Central memory CD4-positive, alpha-beta T cell (primary cell): ENCODE measurements at regions not wholly inside any gene's neighbourhood (a gene's known extent, or its start where the extent isn't known, plus 50 kb on each side); places are given as distances from the start of the nearest gene placed in this dataset.
"Not testable (repeated sequence)": the region's sequence is repeated elsewhere in the genome, so short reads cannot be mapped to it uniquely, and the experiment has no call there.

Experiments used
- DNase-seq: peaks from one replicate; pipeline ENCODE4 v3.0.0; 2022

DNA sequence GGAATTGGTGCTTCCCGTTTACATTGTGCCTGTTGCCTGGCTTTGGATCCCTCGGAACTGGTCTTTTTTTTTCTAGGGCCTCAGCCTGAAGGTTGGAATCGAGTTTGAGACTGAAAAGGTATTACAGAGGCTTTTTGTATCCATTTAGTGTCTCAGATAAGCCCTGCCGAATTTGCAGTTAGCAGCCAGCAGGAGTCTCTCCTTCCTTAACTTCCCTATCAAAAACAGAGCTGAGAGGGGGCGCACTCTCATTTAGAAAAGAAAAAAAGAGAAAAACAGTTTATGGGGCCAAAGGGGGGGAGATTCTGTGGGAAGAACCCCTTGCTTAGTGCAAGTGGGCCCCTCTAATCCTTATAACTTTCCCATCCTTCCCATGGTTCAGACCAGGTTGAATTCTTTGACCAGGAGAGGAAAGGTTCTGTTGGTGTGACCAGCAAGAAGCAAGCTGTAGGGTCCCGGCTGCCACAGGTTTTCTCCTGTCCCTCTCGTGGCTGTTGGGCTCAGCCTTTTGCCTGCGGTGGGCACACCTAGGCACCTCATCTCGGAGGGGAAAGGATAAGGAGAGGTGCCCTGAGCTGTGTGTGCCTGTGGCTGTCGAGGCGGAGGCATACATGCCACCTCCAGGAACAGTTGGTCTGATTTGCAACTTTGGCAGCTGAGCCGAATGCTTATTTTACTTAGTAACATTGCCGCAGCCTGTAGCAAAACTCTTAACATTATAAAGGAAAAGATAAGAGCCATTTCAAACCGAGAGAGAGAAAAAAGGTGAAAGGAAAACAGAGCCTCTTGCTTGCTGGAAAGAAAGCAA lies 565.0 kb upstream of the CNTN5 start:
- DNase-seq: no peak

DNA sequence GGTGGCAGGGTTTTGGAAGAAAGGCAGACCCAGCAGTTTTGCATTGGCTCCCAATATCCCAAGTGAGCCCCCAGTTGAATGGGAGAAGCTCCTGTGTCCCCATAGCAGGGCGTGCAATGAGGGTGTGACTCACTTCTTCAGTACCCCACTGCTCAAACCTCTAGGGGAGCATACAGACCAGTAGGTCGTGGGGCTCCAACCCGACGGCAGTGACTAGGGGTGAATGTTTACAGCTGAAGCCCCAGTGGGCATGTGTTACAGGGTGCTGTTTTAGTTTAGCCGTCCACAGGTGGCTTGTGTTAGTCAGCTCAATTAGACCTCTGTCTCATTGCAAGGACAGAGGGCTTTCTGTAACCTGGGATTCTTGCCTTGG lies 564.5 kb upstream of the CNTN5 start:
- DNase-seq: no peak

DNA sequence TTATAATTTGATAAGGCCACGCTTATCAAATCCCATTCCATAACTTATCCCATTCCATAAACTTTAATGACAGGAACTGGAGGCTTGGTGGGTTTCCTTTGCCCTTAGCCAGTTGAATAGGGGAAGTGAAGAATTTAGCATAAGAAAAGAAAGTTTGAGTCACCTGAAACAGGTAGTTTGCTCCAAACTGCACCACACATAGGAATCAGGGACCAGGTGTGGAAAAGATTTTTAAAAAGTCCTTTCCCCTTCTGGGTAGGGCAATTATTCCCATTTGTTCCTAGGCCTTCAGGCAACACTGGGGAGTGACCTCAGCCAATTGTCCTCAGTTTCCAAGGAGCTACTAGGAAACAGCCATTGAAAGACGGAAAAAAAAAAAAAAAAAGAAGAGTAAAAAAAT lies 525.7 kb upstream of the CNTN5 start:
- no peak for DNase-seq

DNA sequence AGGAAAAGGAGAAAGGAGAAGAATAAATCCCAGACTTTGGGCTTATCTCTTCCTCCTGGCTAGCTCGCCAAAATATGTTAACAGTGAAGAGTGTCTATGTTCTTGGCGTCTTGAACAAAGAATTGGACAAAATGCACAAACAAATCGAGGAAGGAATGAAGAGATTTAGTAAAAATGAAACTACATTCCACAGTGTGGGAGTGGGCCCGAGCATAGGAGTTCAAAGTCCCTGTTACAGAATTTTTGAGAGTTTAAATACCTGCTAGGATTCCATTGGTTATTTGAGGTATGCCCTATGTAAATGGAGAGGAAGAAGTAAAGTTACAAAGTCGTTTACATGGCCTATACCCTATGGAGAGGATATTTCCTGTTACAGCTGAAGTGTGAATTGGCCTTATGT lies 525.1 kb upstream of the CNTN5 start:
- DNase-seq: no peak

DNA sequence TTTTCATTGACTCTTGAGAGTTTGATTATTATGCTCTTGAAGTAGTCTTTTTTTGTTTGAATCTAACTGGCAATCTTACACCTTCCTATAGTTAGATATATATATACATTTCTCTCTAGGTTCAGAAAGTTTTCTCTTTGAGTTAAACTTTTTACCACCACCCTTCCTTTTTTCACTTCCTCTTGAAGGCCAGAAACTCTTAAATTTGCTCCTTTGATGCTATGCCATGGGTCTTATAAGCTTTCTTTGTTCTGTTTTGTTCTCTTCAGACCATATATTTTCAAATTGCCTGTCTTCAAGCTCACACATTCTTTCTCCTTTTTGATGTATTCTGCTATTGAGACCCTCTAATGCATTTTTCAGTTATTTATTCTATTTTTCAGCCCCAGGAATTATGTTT lies 513.5 kb upstream of the CNTN5 start:
- DNase-seq: no peak

DNA sequence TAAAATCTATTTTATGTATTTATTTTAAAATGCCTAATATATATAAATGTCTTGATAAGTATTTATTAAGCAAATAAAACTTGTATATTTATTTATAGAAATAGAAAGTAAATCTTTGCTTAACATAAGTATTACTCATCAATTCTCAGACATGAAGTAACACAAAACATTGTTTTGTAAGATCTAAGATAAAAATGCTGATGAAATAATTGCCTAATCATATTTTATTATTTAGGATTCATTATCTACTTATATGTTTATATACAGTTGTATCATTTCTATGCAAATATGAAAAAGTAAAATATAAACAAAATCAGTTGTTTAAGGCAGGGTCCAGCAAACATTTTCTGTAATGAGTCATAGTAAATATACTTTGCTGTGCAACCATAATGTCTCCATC lies 507.8 kb upstream of the CNTN5 start:
- DNase-seq: no peak

DNA sequence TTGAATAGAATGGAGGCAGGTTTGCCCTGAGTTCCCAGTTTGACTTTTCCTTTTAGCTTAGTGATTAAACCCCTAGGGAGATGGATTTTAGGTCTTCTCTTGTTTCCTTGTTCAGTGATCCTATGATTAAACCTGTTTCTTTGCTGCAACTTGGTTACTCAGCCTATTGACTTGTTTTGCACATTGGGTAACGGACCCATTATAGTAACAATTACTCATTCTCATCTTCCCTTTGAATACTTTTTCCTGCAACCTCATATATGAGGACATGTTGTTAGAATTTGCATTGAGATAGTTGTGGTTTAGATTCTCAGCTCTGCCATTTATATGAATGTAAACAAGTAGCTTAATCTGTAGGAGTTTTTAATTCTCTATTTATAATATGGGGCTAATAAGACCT lies 489.2 kb upstream of the CNTN5 start:
- DNase-seq: no peak

DNA sequence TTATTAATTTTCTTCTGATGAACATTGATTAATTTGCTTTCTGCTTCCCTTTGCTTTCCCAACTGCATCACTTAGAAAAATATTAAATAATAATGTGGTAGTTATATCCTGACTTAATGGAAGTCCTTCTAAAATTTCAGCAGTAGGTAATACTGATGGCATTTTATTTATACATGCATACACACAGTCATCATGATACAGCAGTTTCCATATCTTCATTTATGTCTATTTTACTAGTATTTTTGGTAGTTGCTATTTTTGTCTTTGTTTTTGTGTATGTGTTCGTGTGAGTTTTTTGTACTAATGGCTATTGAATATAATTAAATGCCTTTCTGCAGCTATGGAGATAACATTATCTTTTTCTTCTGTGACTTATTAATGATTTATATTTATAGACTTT lies 484.7 kb upstream of the CNTN5 start:
- DNase-seq: no peak

DNA sequence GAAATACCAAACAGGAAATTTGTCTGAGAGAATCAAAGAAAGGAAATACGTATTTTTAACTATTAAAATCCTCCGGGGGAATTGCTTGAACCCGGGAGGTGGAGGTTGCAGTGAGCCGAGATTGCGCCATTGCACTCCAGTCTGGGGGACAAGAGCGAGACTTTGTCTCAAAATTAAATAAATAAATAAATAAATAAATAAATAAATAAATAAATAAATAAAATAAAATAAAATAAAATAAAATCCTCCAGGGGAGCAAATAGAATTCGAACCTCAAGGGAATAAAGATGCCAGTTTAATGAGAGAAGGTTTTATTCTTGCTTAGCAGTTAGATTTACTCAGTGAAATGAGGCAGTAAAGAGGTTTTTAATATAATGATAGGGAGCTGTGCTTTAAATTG lies 482.4 kb upstream of the CNTN5 start:
- not testable (repeated sequence) for DNase-seq

DNA sequence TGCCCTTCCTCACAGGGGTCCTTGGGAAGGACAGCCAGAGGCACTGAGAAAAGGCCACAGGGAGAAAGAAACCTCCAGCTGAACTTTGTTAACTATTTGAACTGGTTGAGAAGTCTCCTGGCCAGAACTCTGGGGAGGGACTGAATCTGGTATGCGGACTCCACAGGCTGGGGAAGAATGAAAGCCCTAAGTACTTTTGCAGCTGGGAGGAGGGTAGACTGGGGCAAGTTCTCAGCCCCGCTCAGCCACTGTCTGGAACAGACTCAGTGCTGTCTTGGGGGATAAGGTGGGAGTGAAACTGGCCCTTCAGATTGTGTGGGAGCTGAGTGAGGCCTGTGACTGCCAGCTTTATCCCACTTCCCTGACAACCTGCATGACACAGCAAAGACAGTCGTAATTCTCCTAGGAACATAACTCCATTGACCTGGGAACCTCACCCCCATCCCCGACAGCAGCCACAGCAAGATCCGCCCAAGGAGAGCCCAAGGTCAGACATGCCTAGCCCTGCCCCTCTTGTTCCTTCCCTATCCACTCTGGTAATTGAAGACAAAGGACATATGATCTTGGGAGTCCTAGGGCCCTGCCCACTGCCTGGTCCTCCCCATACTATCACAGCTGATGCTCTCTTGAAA lies 475.1 kb upstream of the CNTN5 start:
- no peak for DNase-seq

DNA sequence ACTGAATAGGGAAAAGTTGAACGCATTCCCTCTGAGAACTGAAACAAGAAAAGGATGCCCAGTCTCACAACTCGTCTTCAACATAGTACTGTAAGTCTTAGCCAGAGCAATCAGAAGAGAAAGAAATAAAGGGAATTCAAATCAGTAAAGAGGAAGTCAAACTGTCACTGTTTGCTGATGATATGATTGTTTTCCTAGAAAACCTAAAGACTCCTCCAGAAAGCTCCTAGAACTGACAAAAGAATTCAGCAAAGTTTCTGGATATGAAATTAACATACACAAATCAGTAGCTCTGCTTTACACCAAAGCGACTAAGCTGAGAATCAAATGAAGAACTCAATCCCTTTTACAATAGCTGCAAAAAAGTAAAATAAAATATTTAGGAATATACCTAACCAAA lies 471.2 kb upstream of the CNTN5 start:
- DNase-seq: no peak

DNA sequence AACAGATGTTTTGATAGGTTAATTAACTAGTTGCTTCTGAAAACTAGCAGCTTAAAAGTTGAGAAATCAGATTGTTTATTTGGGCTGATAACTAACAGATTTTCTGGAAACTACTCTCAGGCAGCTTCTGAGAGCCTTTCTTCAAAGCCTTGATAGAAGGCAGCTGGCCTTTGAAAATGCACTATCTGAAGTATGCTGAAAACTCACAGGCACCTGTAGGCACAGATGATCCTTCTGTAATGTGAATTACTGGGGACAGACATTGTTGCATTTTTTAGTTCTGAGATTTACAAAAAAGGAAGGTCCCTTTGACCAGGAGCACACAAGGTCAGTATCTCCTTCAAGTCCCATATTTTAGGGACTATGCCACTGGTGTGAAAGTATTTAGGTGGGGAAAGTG lies 460.8 kb upstream of the CNTN5 start:
- no peak for DNase-seq

DNA sequence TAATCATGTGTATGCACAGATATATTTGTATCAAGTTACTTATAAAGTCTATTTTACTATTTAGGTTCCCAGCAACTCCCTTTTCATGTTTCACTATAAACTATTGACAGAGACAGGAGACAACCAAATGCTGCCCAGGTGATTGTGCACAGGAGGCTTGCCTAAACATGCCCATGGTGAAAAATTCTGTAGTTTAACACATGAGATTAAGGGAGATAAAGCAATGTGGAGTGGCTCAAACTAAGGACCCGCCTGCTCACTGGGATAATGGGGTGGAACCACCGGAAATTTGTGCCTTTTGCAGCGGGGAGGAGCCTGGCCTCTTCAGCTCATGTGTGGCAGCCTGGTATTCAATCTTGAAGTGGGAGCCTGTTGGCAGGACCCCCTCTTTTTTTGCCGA lies 459.5 kb upstream of the CNTN5 start:
- no peak for DNase-seq

DNA sequence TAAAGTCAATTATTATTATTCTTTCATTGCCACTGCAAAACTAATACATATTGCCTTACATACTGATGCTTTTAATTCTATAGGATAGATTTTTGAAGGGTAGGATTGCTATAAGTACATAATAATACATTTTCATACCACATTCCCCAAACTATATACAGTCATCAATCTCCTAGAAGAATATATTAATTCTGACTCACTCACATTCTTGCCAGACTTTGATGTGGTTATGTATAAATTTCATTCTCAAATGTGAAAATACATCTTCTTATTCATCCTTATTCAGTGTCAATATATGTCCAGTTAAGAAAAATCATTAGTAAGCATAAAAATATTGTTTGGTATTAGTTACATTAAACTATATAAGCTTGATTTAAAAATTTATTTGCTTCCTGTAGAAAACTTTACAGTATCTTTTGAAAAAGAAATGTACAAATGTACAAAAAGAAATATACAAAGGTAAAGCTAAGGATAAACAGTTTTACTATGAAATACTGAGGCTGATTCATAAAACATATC lies 458.8 kb upstream of the CNTN5 start:
- DNase-seq: no peak

DNA sequence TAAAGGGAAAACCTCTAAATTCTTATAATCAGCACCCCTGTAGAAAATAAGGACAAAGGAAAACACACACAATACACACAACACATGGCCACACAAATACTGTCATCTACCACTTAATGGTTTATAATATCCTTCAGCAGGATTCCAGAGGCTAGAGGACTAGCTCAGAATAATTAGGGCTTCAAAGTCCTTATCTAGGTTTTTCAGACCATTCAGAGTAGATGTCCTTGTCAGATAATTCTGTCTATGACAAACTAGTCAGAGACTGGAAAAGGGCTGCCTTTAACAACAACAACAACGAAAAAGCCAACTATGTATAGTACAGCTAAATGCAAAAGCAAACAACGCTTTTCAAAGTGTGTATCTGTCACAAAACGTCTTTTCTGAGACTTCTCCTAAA lies 456.5 kb upstream of the CNTN5 start:
- DNase-seq: no peak

DNA sequence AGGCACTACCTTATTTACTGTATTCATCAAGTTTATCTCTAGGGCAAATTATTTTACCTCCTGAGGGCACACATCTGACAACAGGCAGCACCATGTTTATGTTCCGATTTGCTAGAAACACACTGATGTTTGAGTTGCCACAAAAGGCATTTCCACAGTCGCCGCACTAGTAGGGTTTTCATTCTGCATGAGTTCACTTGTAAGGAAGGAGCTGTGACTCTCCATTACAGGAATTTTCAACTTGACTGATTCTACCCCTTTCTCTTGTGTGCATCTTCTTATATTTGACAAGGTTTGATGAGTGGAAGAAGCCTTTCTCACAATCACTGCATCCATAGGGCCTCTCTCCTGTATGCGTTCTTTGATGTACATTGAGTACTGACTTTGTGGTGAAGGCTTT lies 455.9 kb upstream of the CNTN5 start:
- no peak for DNase-seq

DNA sequence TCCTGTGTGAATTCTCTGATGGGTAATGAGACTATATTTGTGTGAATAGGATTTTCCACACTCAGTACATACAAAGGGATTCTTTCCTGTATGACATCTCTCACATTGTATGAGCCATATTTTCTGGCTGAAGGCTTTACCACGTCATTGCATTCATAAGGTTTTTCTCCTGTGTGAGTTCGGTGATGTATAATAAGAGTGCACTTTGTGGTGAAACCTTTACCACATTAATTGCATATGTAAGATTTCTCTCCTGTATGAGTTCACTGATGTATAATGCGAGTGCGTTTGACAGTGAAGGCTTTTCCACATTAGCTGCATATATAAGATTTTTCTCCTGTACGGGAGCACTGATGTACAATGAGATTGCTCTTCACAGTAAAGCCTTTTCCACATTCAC lies 455.4 kb upstream of the CNTN5 start:
- no peak for DNase-seq

DNA sequence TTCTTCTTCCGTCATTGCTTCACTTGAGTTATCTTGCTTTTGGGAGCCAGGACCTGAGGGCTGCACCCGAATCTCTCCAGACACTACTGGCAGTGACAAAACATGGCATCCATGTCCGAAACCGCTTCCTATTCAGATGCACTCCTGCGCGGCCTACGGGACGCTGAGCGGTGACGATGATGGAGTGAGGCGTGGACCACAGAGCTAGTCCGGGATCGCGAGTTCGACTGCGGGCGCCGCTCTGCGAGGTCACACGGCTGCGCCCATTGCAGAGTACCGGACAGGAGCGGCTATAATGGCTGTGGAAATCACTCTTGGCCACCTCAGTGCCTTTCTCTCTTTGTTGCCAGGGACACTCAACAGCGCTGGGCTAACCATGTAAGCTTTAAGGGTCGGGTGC lies 453.8 kb upstream of the CNTN5 start:
- DNase-seq: no peak

DNA sequence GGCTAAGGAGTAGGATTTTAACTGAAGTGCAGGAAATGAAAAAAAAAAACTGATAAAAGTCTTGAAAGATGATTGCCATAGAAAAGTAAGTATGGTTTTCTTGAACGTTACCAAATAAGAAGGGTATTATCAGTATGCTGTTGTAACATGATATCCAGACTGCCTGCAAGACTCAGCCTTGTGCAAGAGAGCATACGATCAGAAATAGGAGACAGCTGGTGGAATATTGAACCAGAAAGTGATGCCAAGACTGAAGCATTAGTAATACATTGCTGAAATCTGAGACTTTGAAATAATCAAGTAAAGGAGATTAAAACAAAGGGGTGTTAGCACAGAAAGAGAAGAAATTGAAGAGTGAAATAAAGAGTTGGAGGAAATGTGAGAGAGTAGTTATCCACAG lies 452.7 kb upstream of the CNTN5 start:
- no peak for DNase-seq

DNA sequence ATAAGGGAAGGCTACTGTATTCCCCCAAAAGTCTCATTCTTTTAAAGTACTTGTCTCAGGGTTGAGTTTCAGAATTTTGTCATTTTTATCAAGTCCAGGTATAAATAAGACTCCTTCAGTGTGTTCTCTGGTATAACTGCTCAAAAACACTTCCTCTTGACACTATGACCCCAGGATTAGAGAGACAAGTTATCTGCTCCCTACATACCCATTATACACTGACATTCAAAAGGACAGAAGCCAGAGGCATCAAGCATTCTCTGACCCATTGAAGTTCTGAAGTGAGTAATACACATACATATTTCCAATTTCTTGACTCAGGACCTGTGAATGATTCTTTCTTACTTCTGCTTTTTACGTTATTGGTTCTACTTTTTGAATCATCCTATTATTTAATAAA lies 447.8 kb upstream of the CNTN5 start:
- no peak for DNase-seq

DNA sequence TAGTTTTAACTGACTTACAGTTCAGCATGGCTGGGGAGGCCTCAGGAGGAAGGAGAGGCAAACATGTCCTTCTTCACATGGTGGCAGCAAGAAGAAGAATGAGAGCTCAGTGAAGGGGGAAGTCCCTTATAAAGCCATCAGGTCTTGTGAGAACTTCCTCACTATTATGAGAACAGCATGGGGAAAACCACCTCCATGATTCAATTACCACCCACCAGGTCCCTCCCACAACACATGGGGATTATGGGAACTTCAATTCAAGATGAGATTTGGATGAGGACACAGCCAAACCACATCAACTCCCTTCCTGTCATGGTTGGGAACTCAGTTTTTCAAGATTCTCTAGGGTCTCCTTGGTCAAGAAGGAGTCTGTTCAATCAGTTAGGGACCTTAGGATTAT lies 432.9 kb upstream of the CNTN5 start:
- DNase-seq: no peak

DNA sequence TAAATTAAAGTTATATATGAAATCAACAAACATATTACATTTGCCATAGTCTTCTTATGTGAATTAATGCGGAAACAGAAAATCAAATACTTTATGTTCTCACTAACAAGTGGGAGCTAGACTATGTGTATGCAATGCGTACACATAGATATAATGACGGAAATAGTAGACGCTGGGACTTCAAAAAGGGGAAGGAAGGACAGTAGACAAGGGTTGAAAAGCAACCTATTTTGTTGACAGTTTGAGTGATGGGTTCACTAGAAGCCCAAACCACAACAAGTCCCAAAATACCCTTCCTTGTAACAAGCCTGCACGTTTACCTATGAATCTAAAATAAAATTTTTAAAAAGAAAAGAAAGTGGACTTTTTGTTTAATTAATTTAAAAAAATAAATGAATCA lies 430.8 kb upstream of the CNTN5 start:
- no peak for DNase-seq

DNA sequence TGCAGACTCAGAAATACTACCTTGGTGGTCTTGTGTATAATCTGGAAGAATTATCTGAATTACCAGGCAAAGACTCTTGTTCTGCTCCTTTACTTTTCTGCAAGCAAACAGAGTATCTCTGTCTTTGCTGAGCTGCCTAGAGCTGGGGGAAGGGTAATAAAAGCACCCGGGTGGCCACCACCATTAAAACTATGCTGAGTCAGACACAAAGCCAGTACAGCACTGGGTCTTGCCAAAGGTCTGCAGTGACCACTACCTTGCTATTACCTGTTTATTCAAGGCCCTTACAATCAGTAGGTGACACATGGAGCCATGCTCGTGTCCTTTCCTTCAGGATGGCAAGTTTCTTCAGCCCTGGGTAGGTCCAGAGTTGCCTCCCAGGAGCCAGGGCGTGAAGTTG lies 420.6 kb upstream of the CNTN5 start:
- DNase-seq: no peak
